Muscle layer of duodenum (tissue), 2 donors: ENCODE measurements at regions not wholly inside any gene's neighbourhood (a gene's known extent, or its start where the extent isn't known, plus 50 kb on each side); places are given as distances from the start of the nearest gene placed in this dataset.
"Not testable (repeated sequence)": the region's sequence is repeated elsewhere in the genome, so short reads cannot be mapped to it uniquely, and the experiment has no call there.

Source experiments
- H3K27ac ChIP-seq: one replicate; pipeline ENCODE4 v1.7.0; 2013; ENCODE audit warnings: mild to moderate bottlenecking, low read length
- H3K27me3 ChIP-seq: one replicate; pipeline ENCODE4 v1.7.0; 2013; ENCODE audit warnings: low read depth, mild to moderate bottlenecking, control low read depth, low read length
- H3K36me3 ChIP-seq, 2 donors: one replicate each; pipeline ENCODE4 v1.7.0; 2013; ENCODE audit warnings: low read length in 2 of 2, control low read depth in 1 of 2, mild to moderate bottlenecking in 1 of 2; ENCODE audit not compliant: insufficient read depth in 2 of 2, control insufficient read depth in 1 of 2
- H3K4me1 ChIP-seq, 2 donors: one replicate each; pipeline ENCODE4 v1.7.0; 2013; ENCODE audit warnings: low read length in 2 of 2, mild to moderate bottlenecking in 2 of 2, control low read depth in 1 of 2, moderate library complexity in 1 of 2; ENCODE audit not compliant: insufficient read depth in 2 of 2, control insufficient read depth in 1 of 2
- H3K4me3 ChIP-seq, 2 donors: one replicate each; pipeline ENCODE4 v1.7.0; 2013; ENCODE audit warnings: low read length in 2 of 2, low read depth in 1 of 2, mild to moderate bottlenecking in 1 of 2
- H3K9me3 ChIP-seq, 2 donors: one replicate each; pipeline ENCODE4 v1.7.0; 2013; ENCODE audit warnings: low read length in 2 of 2, control low read depth in 1 of 2, mild to moderate bottlenecking in 1 of 2; ENCODE audit not compliant: control insufficient read depth in 1 of 2
- donor health status: healthy.

DNA sequence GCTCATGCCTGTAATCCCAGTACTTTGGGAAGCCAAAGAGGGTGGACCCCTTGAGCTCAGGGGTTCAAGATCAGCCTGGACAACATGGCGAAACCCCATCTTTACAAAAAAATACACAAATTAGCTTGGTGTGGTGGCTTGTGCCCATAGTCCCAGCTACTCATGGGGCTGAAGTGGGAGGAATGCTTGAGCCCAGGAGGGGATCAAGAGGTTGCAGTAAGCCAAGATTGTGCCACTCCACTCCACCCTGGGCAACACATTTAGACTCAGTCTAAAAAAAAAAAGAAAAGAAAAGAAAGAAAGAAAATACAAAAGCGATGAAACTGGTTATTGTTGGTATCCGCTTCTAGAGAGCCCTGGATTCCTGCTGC, 597.4 kb downstream of the UQCRFS1 start:
- no peaks in the 10 kb centered on the region for H3K4me1 ChIP-seq
- H3K27me3 ChIP-seq: no peaks in the 10 kb centered on the region
- no peaks in the 10 kb centered on the region for H3K36me3 ChIP-seq
- peaks cover 11 to 24% of the 10 kb centered on the region in 2 donors for H3K9me3 ChIP-seq
- no peak overlapping the region for H3K27ac ChIP-seq
- no peak overlapping the region for H3K4me3 ChIP-seq

- Histone ChIP-seq H3K27ac (no peak overlapping the region), H3K9me3 (peaks cover 11 to 24% of the 10 kb centered on the region in 2 donors), H3K27me3 (no peaks in the 10 kb centered on the region), H3K4me1 (no peaks in the 10 kb centered on the region), H3K36me3 (no peaks in the 10 kb centered on the region), H3K4me3 (peak overlapping the region in 1 of 2 donors; percentile 7)
Measured at GRCh38 chr19:28614634-28615545, 598.1 kb downstream of the UQCRFS1 start.

DNA sequence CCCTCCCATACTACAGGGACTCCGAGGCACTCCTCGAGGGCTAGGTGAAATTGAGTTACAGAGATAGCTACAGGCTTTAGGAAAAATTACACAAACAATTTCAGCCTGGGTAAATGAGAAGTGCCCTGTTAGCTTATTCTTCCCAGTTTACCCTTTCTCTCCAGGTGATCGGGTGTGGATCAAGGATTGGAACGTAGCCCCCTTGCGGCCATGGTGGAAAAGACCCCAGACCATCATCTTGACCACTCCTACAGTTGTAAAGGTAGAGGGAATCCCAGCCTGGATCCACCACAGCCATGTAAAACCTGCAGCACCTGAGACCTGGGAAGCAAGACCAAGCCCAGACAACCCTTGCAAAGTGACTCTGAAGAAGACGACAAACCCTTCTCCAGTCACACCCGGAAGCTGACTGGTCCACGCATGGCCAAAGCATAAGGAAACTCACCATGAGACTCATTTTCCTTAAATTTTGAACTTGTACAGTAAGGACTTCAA, 600.6 kb downstream of the UQCRFS1 start:
- H3K27ac ChIP-seq: no peak overlapping the region
- H3K27me3 ChIP-seq: no peaks in the 10 kb centered on the region
- H3K4me1 ChIP-seq: no peaks in the 10 kb centered on the region
- H3K36me3 ChIP-seq: no peaks in the 10 kb centered on the region
- H3K4me3 ChIP-seq: no peak overlapping the region
- H3K9me3 ChIP-seq: peaks cover 11 to 28% of the 10 kb centered on the region in 2 donors

GRCh38 chr19:28611227-28611914, 601.6 kb downstream of the UQCRFS1 start:
- H3K4me3 ChIP-seq, H3K36me3 ChIP-seq, H3K4me1 ChIP-seq, H3K27ac ChIP-seq, H3K27me3 ChIP-seq: not testable (repeated sequence)
- peaks cover 11 to 35% of the 10 kb centered on the region in 2 donors for H3K9me3 ChIP-seq

DNA sequence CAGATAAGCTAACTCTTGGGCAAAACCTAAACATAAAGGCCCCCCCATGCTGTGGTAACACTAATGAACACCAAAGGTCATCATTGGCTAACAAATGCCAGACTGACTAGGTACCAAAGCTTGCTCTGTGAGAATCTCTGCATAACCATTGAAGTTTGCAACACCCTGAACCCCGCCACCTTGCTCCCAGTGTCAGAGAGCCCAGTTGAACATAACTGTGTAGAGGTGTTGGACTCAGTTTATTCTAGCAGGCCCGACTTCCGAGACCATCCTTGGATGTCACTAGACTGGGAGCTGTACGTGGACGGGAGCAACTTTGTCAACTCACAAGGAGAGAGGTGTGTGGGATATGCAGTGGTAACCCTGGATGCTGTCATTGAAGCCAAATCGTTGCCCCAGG, 602.2 kb downstream of the UQCRFS1 start:
- no peak overlapping the region for H3K4me3 ChIP-seq
- peaks cover 11 to 33% of the 10 kb centered on the region in 2 donors for H3K9me3 ChIP-seq
- H3K27ac ChIP-seq: no peak overlapping the region
- no peaks in the 10 kb centered on the region for H3K4me1 ChIP-seq
- no peaks in the 10 kb centered on the region for H3K27me3 ChIP-seq
- H3K36me3 ChIP-seq: no peaks in the 10 kb centered on the region

GRCh38 chr19:28609944-28610343, 603.0 kb downstream of the UQCRFS1 start:
- Histone ChIP-seq H3K36me3 (no peaks in the 10 kb centered on the region), H3K4me1 (no peaks in the 10 kb centered on the region), H3K27me3 (no peaks in the 10 kb centered on the region), H3K9me3 (peaks cover 11 to 27% of the 10 kb centered on the region in 2 donors), H3K4me3 (no peak overlapping the region), H3K27ac (no peak overlapping the region)

- no peak overlapping the region for H3K27ac ChIP-seq
- H3K9me3 ChIP-seq: peaks cover 3 to 20% of the 10 kb centered on the region in 2 donors
- no peaks in the 10 kb centered on the region for H3K36me3 ChIP-seq
- no peak overlapping the region for H3K4me3 ChIP-seq
- H3K27me3 ChIP-seq: no peaks in the 10 kb centered on the region
- H3K4me1 ChIP-seq: no peaks in the 10 kb centered on the region
Measured at GRCh38 chr19:28609091-28609755, 603.7 kb downstream of the UQCRFS1 start.

DNA sequence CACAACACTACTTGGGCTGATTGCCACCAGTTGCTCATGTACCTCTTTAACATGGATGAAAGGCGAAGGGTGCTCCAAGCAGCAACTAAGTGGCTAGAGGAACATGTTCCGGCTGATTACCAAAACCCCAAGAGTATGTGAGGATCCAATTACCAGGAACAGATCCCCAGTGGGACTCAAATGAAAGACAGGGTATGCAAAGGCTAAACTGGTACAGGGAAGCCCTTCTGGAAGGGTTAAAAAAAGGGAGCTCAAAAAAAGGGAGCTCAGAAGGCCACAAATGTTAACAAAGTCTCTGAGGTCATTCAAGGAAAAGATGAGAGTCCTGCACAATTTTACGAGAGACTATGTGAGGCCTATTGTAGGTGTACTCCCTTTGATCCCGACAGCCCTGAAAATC, 604.7 kb downstream of the UQCRFS1 start:
- Histone ChIP-seq H3K27me3 (no peaks in the 10 kb centered on the region), H3K4me1 (no peaks in the 10 kb centered on the region), H3K9me3 (peaks cover 0 to 12% of the 10 kb centered on the region in 2 donors), H3K4me3 (no peak overlapping the region), H3K27ac (no peak overlapping the region), H3K36me3 (no peaks in the 10 kb centered on the region)

DNA sequence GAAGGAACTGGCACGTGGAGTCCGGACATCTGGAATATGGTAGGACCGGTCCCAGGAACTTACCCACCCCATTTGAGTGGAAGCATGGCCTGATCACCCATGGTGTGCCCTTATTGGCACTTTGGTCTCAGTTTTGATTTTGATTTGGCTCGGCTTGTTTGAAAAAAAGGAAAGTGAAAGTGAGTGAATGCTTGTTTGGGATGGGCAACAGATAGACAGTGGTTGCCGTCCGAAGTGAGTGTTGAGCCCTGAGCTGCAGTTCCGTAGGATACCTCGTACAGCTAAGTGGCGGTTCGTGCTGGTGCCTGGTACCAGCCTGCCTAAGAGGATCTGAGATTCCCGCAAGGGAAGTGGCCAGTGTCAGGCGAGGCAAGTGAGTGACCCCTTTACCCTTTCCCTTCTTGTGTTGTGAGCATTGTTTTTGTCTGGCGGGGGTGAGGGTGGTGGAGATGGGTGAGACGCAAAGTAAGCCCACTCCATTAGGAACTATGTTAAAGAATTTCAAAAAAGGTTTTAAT, 605.8 kb downstream of the UQCRFS1 start:
- Histone ChIP-seq H3K9me3 (peaks cover 0 to 11% of the 10 kb centered on the region in 2 donors), H3K27me3 (no peaks in the 10 kb centered on the region), H3K4me1 (no peaks in the 10 kb centered on the region), H3K27ac (no peak overlapping the region), H3K36me3 (no peaks in the 10 kb centered on the region), H3K4me3 (no peak overlapping the region)

DNA sequence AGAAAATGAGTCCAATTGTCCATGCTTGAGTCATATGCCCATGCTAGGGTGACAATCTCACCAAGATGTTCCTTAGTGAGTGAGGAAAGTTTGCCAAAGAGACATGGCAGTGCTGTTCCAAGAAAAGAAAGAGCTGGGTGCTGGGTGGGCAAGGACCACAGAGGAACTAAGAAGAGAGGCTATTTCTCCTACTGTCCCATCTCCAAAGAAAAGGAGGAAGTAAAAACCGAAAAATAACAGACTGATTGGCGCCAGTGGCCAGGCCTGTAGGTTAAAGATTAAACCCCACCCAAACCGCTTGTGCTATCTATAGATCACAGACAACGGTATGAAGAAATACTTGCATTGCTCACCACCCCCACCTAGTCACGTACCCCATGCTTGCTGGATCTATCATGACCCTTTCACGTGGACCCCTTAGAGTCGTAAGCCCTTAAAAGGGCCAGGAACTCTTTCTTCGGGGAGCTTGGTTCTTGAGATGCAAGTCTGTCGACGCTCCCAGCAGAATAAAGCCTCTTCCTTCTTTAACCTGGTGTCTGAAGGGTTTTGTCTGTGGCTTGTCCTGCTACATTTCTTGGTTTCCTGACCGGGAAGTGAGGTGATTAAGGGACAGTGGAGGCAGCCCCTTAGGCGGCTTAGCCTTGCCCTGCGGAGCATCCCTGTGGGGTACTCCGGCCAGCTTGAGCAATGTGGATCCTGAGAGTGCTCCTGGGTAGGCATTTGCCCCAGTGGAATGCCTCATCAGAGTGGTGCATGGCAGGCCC, 606.5 kb downstream of the UQCRFS1 start:
- no peaks in the 10 kb centered on the region for H3K4me1 ChIP-seq
- no peaks in the 10 kb centered on the region for H3K36me3 ChIP-seq
- no peak overlapping the region for H3K27ac ChIP-seq
- H3K9me3 ChIP-seq: peaks cover 0 to 11% of the 10 kb centered on the region in 2 donors
- H3K27me3 ChIP-seq: no peaks in the 10 kb centered on the region
- H3K4me3 ChIP-seq: no peak overlapping the region
